D721Med (cell line): ENCODE measurements at regions not wholly inside any gene's neighbourhood (a gene's known extent, or its start where the extent isn't known, plus 50 kb on each side); places are given as distances from the start of the nearest gene placed in this dataset.

Experiments used
- DNase-seq: peaks from one replicate; pipeline ENCODE4 v3.0.0; 2011; ENCODE audit warnings: low spot score; ENCODE audit not compliant: insufficient read length
- FAIRE-seq: peaks from 2 replicates; lab custom pipeline; 2011; peaks lifted over from hg19 to GRCh38; lab: Jason Lieb, UNC
- TF ChIP-seq, protein P1 (sequence below): IDR thresholded peaks from 2 replicates; pipeline ENCODE4 v1.5.1; 2012; ENCODE audit warnings: mild to moderate bottlenecking, control low read depth; ENCODE audit not compliant: insufficient read depth; ENCODE audit errors: missing control alignments

DNA sequence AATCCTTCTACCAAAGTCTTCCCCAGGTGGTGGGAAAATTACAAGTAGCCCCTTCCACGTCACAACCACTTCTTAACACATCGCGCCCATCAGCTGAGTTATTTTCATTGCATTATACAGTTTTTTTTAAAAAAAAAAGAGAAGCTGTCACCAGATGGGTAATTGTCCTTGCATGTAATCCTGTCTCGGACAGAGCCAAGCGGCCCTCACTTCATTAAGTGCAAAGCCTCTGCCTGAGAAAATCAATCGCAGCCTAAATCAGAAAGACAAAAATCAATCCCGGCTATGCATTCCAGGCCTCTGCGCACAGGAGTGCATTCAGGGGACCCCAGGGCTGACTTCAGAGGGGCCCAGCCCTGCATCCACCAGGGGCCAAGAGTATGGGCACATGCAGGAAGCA lies 538.9 kb downstream of the NPHP4 start:
- FAIRE-seq = no peak
- no peak for DNase-seq
- TF ChIP-seq, protein P1, sequence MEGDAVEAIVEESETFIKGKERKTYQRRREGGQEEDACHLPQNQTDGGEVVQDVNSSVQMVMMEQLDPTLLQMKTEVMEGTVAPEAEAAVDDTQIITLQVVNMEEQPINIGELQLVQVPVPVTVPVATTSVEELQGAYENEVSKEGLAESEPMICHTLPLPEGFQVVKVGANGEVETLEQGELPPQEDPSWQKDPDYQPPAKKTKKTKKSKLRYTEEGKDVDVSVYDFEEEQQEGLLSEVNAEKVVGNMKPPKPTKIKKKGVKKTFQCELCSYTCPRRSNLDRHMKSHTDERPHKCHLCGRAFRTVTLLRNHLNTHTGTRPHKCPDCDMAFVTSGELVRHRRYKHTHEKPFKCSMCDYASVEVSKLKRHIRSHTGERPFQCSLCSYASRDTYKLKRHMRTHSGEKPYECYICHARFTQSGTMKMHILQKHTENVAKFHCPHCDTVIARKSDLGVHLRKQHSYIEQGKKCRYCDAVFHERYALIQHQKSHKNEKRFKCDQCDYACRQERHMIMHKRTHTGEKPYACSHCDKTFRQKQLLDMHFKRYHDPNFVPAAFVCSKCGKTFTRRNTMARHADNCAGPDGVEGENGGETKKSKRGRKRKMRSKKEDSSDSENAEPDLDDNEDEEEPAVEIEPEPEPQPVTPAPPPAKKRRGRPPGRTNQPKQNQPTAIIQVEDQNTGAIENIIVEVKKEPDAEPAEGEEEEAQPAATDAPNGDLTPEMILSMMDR = no peak

DNA sequence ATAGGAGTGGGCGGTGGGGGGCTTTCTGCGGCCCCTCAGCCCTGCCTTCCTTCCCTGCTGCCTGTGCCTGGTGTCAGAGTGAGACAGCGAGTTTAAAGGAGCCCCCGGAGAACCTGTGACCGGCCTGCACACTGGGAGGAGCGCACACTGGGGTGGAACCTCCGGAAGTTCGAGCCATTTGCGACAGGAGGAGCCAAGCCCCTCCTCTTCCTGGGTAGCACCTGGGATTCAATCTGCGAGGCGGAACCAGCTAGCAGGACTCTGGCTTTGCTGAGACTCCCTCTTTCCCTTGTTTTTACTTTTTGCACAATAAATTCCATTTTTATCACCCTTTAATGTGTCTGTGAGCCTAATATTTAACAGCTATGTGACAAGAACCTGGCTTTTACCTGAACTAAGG lies 540.6 kb downstream of the NPHP4 start:
- TF ChIP-seq, protein P1 = no peak
- FAIRE-seq = no peak
- no peak for DNase-seq

DNA sequence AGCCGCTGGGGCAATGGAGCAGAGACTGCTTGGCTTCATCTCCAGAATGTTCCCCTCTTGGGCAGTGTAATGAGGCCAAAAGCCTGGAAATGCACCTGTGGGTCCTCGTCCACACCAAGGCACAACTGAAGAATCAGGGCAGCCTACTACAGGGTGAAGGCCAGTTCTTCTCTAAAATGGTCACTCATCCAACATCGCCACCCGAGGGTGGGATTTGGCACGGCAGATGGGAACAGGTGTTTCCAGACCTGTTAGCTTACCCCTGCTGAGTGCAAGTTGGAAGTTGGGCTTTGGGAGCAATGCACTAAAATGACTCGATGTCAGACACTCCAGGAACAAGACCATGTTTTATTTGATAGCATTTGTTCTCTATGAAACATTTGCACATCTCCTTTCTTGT lies 543.7 kb downstream of the NPHP4 start:
- TF ChIP-seq, protein P1 = peak; percentile 4
- FAIRE-seq (no peak), DNase-seq (no peak)

DNA sequence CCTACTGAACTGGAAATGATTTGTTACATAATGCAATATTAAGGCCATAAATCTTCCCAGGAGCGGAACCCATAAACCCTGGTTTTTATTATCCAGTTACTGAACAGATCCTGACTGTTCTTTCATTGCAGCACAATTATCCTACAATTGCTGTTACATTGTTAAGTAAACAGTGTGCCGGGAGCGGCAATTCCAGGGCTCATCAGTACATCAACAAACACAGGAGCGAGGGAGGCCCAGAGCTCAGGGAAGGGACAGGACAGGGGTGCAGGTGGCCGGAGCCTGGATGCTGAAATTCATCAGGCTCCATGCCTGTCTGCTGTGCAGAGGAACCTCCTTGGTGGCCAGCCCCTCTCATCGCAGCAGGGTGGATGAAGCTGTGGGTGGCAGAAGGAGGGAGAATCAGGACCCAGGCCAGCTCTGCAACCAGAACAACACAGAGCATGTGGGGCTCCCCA lies 544.7 kb downstream of the NPHP4 start:
- no peak for FAIRE-seq
- no peak for DNase-seq
- TF ChIP-seq, protein P1 = no peak

- DNase-seq (no peak), FAIRE-seq (no peak)
- TF ChIP-seq, protein P1 = no peak
These were observed 547.8 kb downstream of the NPHP4 start for GRCh38 chr1:5444396-5444795.

DNA sequence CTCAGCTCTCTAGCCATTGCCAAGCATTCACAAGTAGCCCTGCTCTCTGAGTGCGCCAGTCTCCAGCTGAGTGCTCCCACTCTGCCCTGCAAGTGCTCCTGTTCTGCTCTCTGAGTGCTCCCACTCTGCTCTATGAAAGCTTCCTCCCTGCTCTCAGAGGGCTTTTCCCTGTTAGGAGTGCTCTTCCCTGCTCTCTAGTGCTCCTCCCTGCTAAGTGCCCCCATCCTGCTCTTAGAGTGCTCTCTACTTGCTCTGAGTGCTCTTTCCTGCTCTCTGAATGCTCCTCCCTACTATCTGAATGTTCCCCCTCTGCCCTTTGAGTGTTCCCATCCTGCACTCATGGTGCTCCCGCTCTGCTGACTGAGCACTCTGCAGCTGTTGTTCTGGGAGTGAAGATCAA lies 555.4 kb downstream of the NPHP4 start:
- TF ChIP-seq, protein P1 = no peak
- DNase-seq (no peak), FAIRE-seq (no peak)

DNA sequence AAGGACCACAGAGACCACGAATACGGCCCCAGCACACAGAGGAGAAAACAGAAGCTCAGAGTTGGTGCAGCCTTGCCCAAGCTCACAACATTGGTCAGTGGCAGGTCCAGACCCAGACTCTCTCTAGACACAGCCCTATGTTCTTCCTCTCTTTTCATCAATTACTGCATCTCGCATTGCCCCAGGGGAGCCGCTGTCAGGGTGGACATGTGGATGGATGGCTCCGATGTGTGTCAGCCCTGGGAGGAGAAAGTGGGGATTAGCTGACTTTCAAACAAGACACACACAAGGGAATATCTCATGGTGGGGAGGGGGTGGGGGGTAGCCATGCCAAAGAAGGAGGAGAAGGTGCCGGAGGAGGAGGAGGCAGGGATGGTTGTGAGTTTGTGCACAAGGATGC lies 556.8 kb downstream of the NPHP4 start:
- no peak for DNase-seq
- FAIRE-seq = no peak
- TF ChIP-seq, protein P1 = no peak
